Peyer's patch (tissue), 4 donors: ENCODE measurements at regions not wholly inside any gene's neighbourhood (a gene's known extent, or its start where the extent isn't known, plus 50 kb on each side); places are given as distances from the start of the nearest gene placed in this dataset.

Experiments
- POLR2A ChIP-seq, 2 donors: fragments of 450-650 bp; IDR thresholded peaks; one replicate each; pipeline ENCODE4 v1.5.1; 2017; ENCODE audit warnings: antibody characterized with exemption in 2 of 2, mild to moderate bottlenecking in 2 of 2, moderate library complexity in 2 of 2
- TF ChIP-seq, protein P1 (sequence below), 6 experiments: fragments of 450-650 bp in 4 of 6; fragments of 200-600 bp in 2 of 6; sonication (generic) in 1 of 6; IDR thresholded peaks; one replicate each; pipeline ENCODE4 v1.5.1; 2017 to 2019; ENCODE audit warnings: antibody characterized with exemption in 6 of 6, mild to moderate bottlenecking in 3 of 6, moderate library complexity in 1 of 6

DNA sequence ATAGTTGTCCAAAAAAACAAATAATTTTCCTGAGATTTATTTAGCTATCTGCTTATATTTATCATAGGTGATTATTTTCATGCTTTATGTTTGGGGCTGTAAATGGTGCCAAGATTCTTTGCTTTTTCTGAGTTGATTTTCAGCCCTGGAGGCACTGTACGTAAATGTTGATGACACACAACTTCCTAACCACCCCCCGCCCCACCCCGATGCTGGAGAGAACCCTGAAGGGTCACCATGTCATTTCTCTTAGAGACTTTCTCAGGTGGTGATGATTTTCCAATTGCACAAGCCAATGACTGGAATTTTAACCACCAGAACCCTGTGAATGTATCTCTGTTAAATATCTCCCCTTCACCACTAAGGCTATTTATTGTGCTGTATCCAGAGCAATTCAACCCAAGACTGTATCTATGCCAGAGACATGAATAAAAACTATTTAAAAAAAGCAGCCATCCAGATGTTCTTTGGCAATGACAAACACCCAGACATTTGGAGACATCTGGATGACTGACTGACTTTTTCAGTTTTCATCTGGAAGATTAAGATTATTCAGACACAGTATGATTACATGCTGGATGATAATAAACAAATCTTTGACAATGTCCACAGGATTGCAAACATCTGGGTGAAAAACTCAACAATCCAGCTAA is 346.0 kb downstream of the LMX1A start:
- TF ChIP-seq, protein P1, sequence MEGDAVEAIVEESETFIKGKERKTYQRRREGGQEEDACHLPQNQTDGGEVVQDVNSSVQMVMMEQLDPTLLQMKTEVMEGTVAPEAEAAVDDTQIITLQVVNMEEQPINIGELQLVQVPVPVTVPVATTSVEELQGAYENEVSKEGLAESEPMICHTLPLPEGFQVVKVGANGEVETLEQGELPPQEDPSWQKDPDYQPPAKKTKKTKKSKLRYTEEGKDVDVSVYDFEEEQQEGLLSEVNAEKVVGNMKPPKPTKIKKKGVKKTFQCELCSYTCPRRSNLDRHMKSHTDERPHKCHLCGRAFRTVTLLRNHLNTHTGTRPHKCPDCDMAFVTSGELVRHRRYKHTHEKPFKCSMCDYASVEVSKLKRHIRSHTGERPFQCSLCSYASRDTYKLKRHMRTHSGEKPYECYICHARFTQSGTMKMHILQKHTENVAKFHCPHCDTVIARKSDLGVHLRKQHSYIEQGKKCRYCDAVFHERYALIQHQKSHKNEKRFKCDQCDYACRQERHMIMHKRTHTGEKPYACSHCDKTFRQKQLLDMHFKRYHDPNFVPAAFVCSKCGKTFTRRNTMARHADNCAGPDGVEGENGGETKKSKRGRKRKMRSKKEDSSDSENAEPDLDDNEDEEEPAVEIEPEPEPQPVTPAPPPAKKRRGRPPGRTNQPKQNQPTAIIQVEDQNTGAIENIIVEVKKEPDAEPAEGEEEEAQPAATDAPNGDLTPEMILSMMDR (IDR thresholded peaks at IDR 0.05), result no peak
- TF ChIP-seq POLR2A (IDR thresholded peaks at IDR 0.05), result no peak
